H1 (cell line): ENCODE measurements at regions not wholly inside any gene's neighbourhood (a gene's known extent, or its start where the extent isn't known, plus 50 kb on each side); places are given as distances from the start of the nearest gene placed in this dataset.
"Not testable (repeated sequence)": the region's sequence is repeated elsewhere in the genome, so short reads cannot be mapped to it uniquely, and the experiment has no call there.

ENCODE experiments used
- CTCF ChIA-PET: fragments of 300-600 bp; sonication (Branson Sonifier 250); formaldehyde crosslinking; loops from one replicate; lab custom pipeline; 2021; ENCODE audit not compliant: partially characterized antibody; lab: Charles Lee
- POLR2A ChIA-PET: fragments of 300-600 bp; sonication (Branson Sonifier 250); formaldehyde crosslinking; loops from one replicate; lab custom pipeline; 2021; ENCODE audit warnings: inconsistent platforms; ENCODE audit not compliant: partially characterized antibody; lab: Charles Lee
- DNase-seq, 2 experiments: peaks; one replicate each; pipeline versions ENCODE4 v3.0.0 to v3.0.0-alpha.2; 2010 to 2022; ENCODE audit warnings: low spot score in 2 of 2, low read depth in 1 of 2, mixed read lengths in 1 of 2
- FAIRE-seq: peaks from 2 replicates; lab custom pipeline; 2011; peaks lifted over from hg19 to GRCh38; lab: Jason Lieb, UNC
- H2AFZ ChIP-seq: 2 replicates; pipeline ENCODE4 v1.8.1; 2012; ENCODE audit warnings: low read length, inconsistent platforms
- H2AK5ac ChIP-seq: 2 replicates; pipeline ENCODE4 v1.6.1; 2013; ENCODE audit warnings: low read depth, low read length
- H2BK120ac ChIP-seq: replicated peaks from 2 replicates; pipeline ENCODE3; 2013; ENCODE audit warnings: low read depth, low read length, inconsistent platforms
- H2BK12ac ChIP-seq: 2 replicates; pipeline ENCODE4 v1.6.1; 2013; ENCODE audit warnings: low read depth, low read length
- H2BK15ac ChIP-seq: 2 replicates; pipeline ENCODE4 v1.6.1; 2013; ENCODE audit warnings: low read length
- H2BK20ac ChIP-seq: 2 replicates; pipeline ENCODE4 v1.6.1; 2013; ENCODE audit warnings: low read length
- H2BK5ac ChIP-seq: 2 replicates; pipeline ENCODE4 v1.6.1; 2013; ENCODE audit warnings: low read depth, low read length
- H3K14ac ChIP-seq: 2 replicates; pipeline ENCODE4 v1.6.1; 2013; ENCODE audit warnings: inconsistent platforms; ENCODE audit not compliant: insufficient read length
- H3K18ac ChIP-seq: 2 replicates; pipeline ENCODE4 v1.6.1; 2013; ENCODE audit warnings: low read length; ENCODE audit errors: extremely low read depth
- H3K23ac ChIP-seq: 2 replicates; pipeline ENCODE4 v1.6.1; 2013; ENCODE audit warnings: inconsistent platforms; ENCODE audit not compliant: insufficient read length
- H3K23me2 ChIP-seq: 2 replicates; pipeline ENCODE4 v1.6.1; 2013; ENCODE audit warnings: low read depth, low read length
- H3K27ac ChIP-seq: 2 replicates; pipeline ENCODE4 v1.6.1; 2011; ENCODE audit warnings: low read depth, low read length, inconsistent platforms
- H3K27me3 ChIP-seq, 4 experiments: replicated peaks in 1 of 4; 1 replicate in 1 of 4; 2 replicates in 3 of 4; pipeline versions ENCODE4 v1.6.1 to v1.8.1; 2011 to 2013; ENCODE audit warnings: low read length in 3 of 4, mild to moderate bottlenecking in 3 of 4, inconsistent platforms in 2 of 4, mixed read lengths in 2 of 4, moderate library complexity in 1 of 4; ENCODE audit not compliant: control insufficient read depth in 3 of 4, insufficient read depth in 3 of 4; ENCODE audit errors: extremely low read depth in 1 of 4
- H3K36me3 ChIP-seq, 4 experiments: 2 replicates each; pipeline versions ENCODE4 v1.6.1 to v1.8.1; 2011 to 2013; ENCODE audit warnings: mild to moderate bottlenecking in 4 of 4, low read length in 3 of 4, moderate library complexity in 2 of 4, control low read depth in 1 of 4, inconsistent platforms in 1 of 4; ENCODE audit not compliant: insufficient read depth in 4 of 4, control insufficient read depth in 2 of 4
- H3K4ac ChIP-seq: replicated peaks from 2 replicates; pipeline ENCODE3; 2013; ENCODE audit warnings: low read length, low read depth, mixed read lengths, inconsistent platforms; ENCODE audit not compliant: insufficient read length
- H3K4me1 ChIP-seq, 4 experiments: replicated peaks in 1 of 4; 1 replicate in 1 of 4; 2 replicates in 3 of 4; pipeline versions ENCODE4 v1.6.1 to v1.8.1; 2011 to 2013; ENCODE audit warnings: low read length in 3 of 4, inconsistent platforms in 2 of 4, mixed read lengths in 1 of 4; ENCODE audit not compliant: insufficient read depth in 4 of 4, control insufficient read depth in 3 of 4
- H3K4me2 ChIP-seq, 2 experiments: 2 replicates each; pipeline versions ENCODE4 v1.6.1 to v1.8.1; 2011 to 2013; ENCODE audit warnings: low read depth in 2 of 2, low read length in 2 of 2, control low read depth in 1 of 2, inconsistent platforms in 1 of 2, mild to moderate bottlenecking in 1 of 2; ENCODE audit not compliant: insufficient read depth in 1 of 2
- H3K4me3 ChIP-seq, 4 experiments: fragments of 200-600, 300-600 bp in 1 of 4; sonication (generic), shearing (Covaris generic), sonication (Bioruptor Twin) in 1 of 4; 2 replicates each; pipeline versions ENCODE4 v1.5.1 to v1.8.1; 2011 to 2016; ENCODE audit warnings: low read length in 4 of 4, low read depth in 3 of 4, control low read depth in 2 of 4, inconsistent platforms in 2 of 4, mild to moderate bottlenecking in 2 of 4, mixed read lengths in 1 of 4, moderate library complexity in 1 of 4; ENCODE audit not compliant: insufficient read depth in 2 of 4; ENCODE audit errors: extremely low read depth in 1 of 4
- H3K56ac ChIP-seq: replicated peaks from 2 replicates; pipeline ENCODE3; 2013; ENCODE audit warnings: low read depth, mild to moderate bottlenecking, mixed read lengths, low read length, inconsistent platforms; ENCODE audit not compliant: insufficient read length
- H3K79me1 ChIP-seq: 2 replicates; pipeline ENCODE4 v1.6.1; 2013; ENCODE audit warnings: low read depth, low read length, control low read depth
- H3K79me2 ChIP-seq, 2 experiments: 2 replicates each; pipeline versions ENCODE4 v1.6.1 to v1.8.1; 2012 to 2013; ENCODE audit warnings: low read length in 2 of 2, mild to moderate bottlenecking in 2 of 2, inconsistent platforms in 1 of 2; ENCODE audit not compliant: insufficient read depth in 2 of 2, control insufficient read depth in 1 of 2
- H3K9ac ChIP-seq, 4 experiments: replicated peaks in 1 of 4; 1 replicate in 1 of 4; 2 replicates in 3 of 4; pipeline versions ENCODE4 v1.6.1 to v1.8.1; 2011 to 2013; ENCODE audit warnings: low read depth in 3 of 4, low read length in 3 of 4, control low read depth in 2 of 4, mild to moderate bottlenecking in 2 of 4, moderate library complexity in 2 of 4, inconsistent platforms in 1 of 4; ENCODE audit errors: extremely low read depth in 1 of 4
- H3K9me3 ChIP-seq, 2 experiments: 2 replicates each; pipeline versions ENCODE4 v1.6.1 to v1.8.1; 2012 to 2013; ENCODE audit warnings: mild to moderate bottlenecking in 2 of 2, moderate library complexity in 2 of 2, control low read depth in 1 of 2, inconsistent platforms in 1 of 2, low read depth in 1 of 2, low read length in 1 of 2, mixed read lengths in 1 of 2; ENCODE audit not compliant: insufficient read depth in 2 of 2
- H4K20me1 ChIP-seq, 2 experiments: replicated peaks in 1 of 2; 2 replicates each; pipeline versions ENCODE3 to v1.8.1; 2011 to 2013; ENCODE audit warnings: inconsistent platforms in 2 of 2, low read length in 2 of 2, mild to moderate bottlenecking in 1 of 2; ENCODE audit not compliant: insufficient read depth in 2 of 2, control insufficient read depth in 1 of 2
- H4K5ac ChIP-seq: 2 replicates; pipeline ENCODE4 v1.6.1; 2013; ENCODE audit warnings: low read length, low read depth, mixed read lengths, inconsistent platforms; ENCODE audit not compliant: insufficient read length
- H4K8ac ChIP-seq: 2 replicates; pipeline ENCODE4 v1.8.0; 2013; ENCODE audit warnings: mild to moderate bottlenecking, moderate library complexity, low read length, inconsistent platforms; ENCODE audit not compliant: insufficient read depth; ENCODE audit errors: extremely low read depth
- H4K91ac ChIP-seq: replicated peaks from 2 replicates; pipeline ENCODE3; 2013; ENCODE audit warnings: low read length, mixed read lengths, inconsistent platforms; ENCODE audit not compliant: insufficient read length
- WGBS, 2 experiments: shearing (Covaris generic) in 1 of 2; methylation state at CpG; one replicate each; pipeline versions ENCODE4 v1.1.6 to v1.1.7; 2013 to 2015; ENCODE audit warnings: low lambda C conversion rate in 2 of 2, mixed read lengths in 2 of 2, inconsistent platforms in 1 of 2, low coverage in 1 of 2, missing lambda C conversion rate in 1 of 2; ENCODE audit not compliant: insufficient replicate concordance in 2 of 2, insufficient coverage in 1 of 2, insufficient read length in 1 of 2; ENCODE audit errors: extremely low coverage in 1 of 2, missing lambda C conversion rate in 1 of 2; 5-methylcytosine and 5-hydroxymethylcytosine counted together

DNA sequence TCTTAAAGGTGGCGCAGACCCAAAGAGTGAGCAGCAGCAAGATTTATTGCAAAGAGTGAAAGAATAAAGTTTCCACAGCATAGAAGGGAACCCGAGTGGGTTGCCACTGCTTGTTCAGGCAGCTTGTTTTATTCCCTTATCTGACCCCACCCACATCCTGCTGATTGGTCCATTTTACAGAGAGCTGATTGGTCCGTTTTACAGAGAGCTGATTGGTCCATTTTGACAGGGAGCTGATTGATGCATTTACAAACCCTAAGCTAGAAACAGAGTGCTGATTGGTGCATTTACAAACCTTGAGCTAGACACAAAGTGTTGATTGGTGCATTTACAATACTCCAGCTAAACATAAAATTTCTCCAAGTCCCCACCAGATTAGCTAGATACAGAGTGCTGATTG lies 270.6 kb downstream of the CENPC start:
- H2BK15ac ChIP-seq, H3K23me2 ChIP-seq, H3K36me3 ChIP-seq, H3K18ac ChIP-seq, H3K79me1 ChIP-seq, H3K79me2 ChIP-seq, H3K23ac ChIP-seq, H4K20me1 ChIP-seq, H2AFZ ChIP-seq, H2AK5ac ChIP-seq, H3K27me3 ChIP-seq, POLR2A ChIA-PET, FAIRE-seq, H2BK20ac ChIP-seq, H3K27ac ChIP-seq, H3K4ac ChIP-seq, H3K4me2 ChIP-seq, H4K8ac ChIP-seq, H4K5ac ChIP-seq, H3K4me3 ChIP-seq, H3K56ac ChIP-seq, H3K9ac ChIP-seq, H2BK5ac ChIP-seq, H2BK120ac ChIP-seq, H3K14ac ChIP-seq, H2BK12ac ChIP-seq, H4K91ac ChIP-seq, H3K4me1 ChIP-seq, DNase-seq: not testable (repeated sequence)
- CTCF ChIA-PET: interaction anchor here (0.8 to 1.3 kb wide), 5 partner anchors 14 to 187 kb away, joined by 3 to 4 read pairs (median 4); no protein-coding TSS in a partner anchor
- H3K9me3 ChIP-seq: peaks cover 14% of the 10 kb centered on the region in 2 experiments; a peak in 3 of 4 replicates
- WGBS, 2 experiments: 61% methylated on average over 3 of the region's 3 CpGs; no CpG with 5 or more reads in 1 of the 2 experiments
